Gastroesophageal sphincter (tissue), 3 donors: ENCODE measurements at regions not wholly inside any gene's neighbourhood (a gene's known extent, or its start where the extent isn't known, plus 50 kb on each side); places are given as distances from the start of the nearest gene placed in this dataset.

Source experiments
- POLR2A ChIP-seq, 2 donors: fragments of 450-650 bp; IDR thresholded peaks; one replicate each; pipeline ENCODE4 v1.6.1; 2017; ENCODE audit warnings: antibody characterized with exemption in 2 of 2, mild to moderate bottlenecking in 2 of 2, moderate library complexity in 1 of 2
- POLR2AphosphoS5 ChIP-seq: sonication (generic); formaldehyde crosslinking; IDR thresholded peaks from one replicate; pipeline ENCODE4 v1.6.1; 2017; ENCODE audit warnings: antibody characterized with exemption
- TF ChIP-seq, protein P1 (sequence below), 4 experiments: fragments of 200-600 bp in 2 of 4; fragments of 450-650 bp in 2 of 4; sonication (generic) in 1 of 4; IDR thresholded peaks; one replicate each; pipeline ENCODE4 v1.5.1; 2017 to 2019; ENCODE audit warnings: antibody characterized with exemption in 4 of 4, mild to moderate bottlenecking in 2 of 4, moderate library complexity in 2 of 4

DNA sequence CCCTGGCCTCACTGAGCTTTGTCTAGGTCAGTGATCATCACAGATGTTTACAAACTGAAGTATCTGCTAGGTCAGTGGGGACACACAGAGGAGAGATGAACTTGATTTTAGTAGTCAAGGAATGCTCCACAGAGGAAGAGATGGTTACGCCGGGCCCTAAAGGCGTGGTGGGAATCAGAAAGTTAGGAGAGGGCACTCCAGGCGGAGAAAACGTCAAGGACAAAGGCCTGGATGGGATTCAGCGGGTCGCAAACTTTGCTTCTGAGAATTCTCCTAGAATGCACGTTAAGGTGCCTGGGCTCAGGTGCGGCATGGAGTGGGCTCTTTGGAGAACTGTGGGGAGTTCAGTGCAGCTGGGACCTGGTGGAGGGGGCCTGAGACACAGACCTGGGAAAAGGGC is 78.8 kb downstream of the TMEM17 start:
- TF ChIP-seq, protein P1, sequence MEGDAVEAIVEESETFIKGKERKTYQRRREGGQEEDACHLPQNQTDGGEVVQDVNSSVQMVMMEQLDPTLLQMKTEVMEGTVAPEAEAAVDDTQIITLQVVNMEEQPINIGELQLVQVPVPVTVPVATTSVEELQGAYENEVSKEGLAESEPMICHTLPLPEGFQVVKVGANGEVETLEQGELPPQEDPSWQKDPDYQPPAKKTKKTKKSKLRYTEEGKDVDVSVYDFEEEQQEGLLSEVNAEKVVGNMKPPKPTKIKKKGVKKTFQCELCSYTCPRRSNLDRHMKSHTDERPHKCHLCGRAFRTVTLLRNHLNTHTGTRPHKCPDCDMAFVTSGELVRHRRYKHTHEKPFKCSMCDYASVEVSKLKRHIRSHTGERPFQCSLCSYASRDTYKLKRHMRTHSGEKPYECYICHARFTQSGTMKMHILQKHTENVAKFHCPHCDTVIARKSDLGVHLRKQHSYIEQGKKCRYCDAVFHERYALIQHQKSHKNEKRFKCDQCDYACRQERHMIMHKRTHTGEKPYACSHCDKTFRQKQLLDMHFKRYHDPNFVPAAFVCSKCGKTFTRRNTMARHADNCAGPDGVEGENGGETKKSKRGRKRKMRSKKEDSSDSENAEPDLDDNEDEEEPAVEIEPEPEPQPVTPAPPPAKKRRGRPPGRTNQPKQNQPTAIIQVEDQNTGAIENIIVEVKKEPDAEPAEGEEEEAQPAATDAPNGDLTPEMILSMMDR (IDR thresholded peaks at IDR 0.05) = no peak
- TF ChIP-seq POLR2A (IDR thresholded peaks at IDR 0.05) (no peak), POLR2AphosphoS5 (no peak)
